ENCODE measurements at regions not wholly inside any gene's neighbourhood (a gene's known extent, or its start where the extent isn't known, plus 50 kb on each side); places are given as distances from the start of the nearest gene placed in this dataset.

DNA sequence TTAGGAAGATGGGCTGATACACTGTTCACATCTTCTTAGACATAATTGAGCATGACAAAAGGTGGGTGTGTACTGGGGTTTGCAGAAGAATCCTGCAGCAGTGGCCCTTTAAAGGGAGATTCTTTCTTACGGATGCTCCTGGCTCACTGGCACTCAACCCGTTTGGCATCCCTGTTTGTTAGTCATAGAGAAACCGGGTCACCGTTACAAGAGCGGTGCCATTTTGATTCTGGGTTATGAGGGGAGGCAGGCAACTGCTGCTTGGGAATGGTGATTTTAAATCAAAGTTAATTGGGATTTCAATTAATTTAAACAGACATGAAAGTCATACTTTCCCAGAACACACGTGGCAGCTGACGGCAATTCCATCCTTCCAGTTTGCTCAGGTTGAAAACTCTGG lies 245.8 kb downstream of the AACS start:
- TF ChIP-seq EZH2 (IDR thresholded peaks at IDR 0.05; ENCODE audit: borderline replicate concordance, low read length) (no peak), CTCF (IDR thresholded peaks at IDR 0.05; ENCODE audit: low read length) (no peak)
